Liver (tissue), 8 donors: ENCODE measurements at regions not wholly inside any gene's neighbourhood (a gene's known extent, or its start where the extent isn't known, plus 50 kb on each side); places are given as distances from the start of the nearest gene placed in this dataset.

ENCODE experiments used
- DNase-seq: peaks from one replicate; pipeline ENCODE4 v3.0.0-alpha.2; 2017; ENCODE audit warnings: low spot score
- H3K27ac ChIP-seq, 2 donors: one replicate each; pipeline ENCODE4 v1.7.0; 2013; ENCODE audit warnings: inconsistent platforms in 2 of 2, low read length in 2 of 2, control low read depth in 1 of 2, low read depth in 1 of 2, mild to moderate bottlenecking in 1 of 2
- H3K27me3 ChIP-seq, 4 donors: one replicate each; pipeline versions ENCODE4 v1.6.1 to v1.7.0; 2013; ENCODE audit warnings: low read length in 3 of 4, inconsistent platforms in 1 of 4, mild to moderate bottlenecking in 1 of 4, moderate library complexity in 1 of 4; ENCODE audit not compliant: control insufficient read depth in 4 of 4, insufficient read depth in 4 of 4
- H3K36me3 ChIP-seq, 4 donors: one replicate each; pipeline versions ENCODE4 v1.6.1 to v1.7.0; 2013; ENCODE audit warnings: low read length in 3 of 4, mild to moderate bottlenecking in 3 of 4, low read depth in 1 of 4, moderate library complexity in 1 of 4; ENCODE audit not compliant: control insufficient read depth in 4 of 4, insufficient read depth in 3 of 4
- H3K4me1 ChIP-seq, 4 donors: one replicate each; pipeline versions ENCODE4 v1.6.1 to v1.7.0; 2013; ENCODE audit warnings: low read length in 3 of 4, mild to moderate bottlenecking in 3 of 4, moderate library complexity in 1 of 4; ENCODE audit not compliant: control insufficient read depth in 4 of 4, insufficient read depth in 4 of 4
- H3K4me3 ChIP-seq, 3 donors: one replicate each; pipeline versions ENCODE4 v1.6.1 to v1.7.0; 2013; ENCODE audit warnings: low read length in 3 of 3, control low read depth in 1 of 3, low read depth in 1 of 3, mild to moderate bottlenecking in 1 of 3
- H3K9ac ChIP-seq, 2 donors: one replicate each; pipeline ENCODE4 v1.7.0; 2013; ENCODE audit warnings: low read length in 2 of 2, mild to moderate bottlenecking in 2 of 2, moderate library complexity in 2 of 2, control low read depth in 1 of 2, low read depth in 1 of 2
- H3K9me3 ChIP-seq, 4 donors: one replicate each; pipeline versions ENCODE4 v1.6.1 to v1.7.0; 2013; ENCODE audit warnings: low read length in 3 of 4; ENCODE audit not compliant: control insufficient read depth in 4 of 4
- ATF3 ChIP-seq: IDR thresholded peaks from 2 replicates; pipeline ENCODE4 v1.6.1; 2016; ENCODE audit warnings: antibody characterized with exemption
- EGR1 ChIP-seq, 2 donors: IDR thresholded peaks; 2 replicates each; pipeline ENCODE4 v1.6.1; 2016 to 2018; ENCODE audit warnings: antibody characterized with exemption in 2 of 2, low read depth in 2 of 2
- FOXA1 ChIP-seq: IDR thresholded peaks from 2 replicates; pipeline ENCODE4 v1.6.1; 2016; ENCODE audit warnings: antibody characterized with exemption
- FOXA2 ChIP-seq: IDR thresholded peaks from 2 replicates; pipeline ENCODE4 v1.6.1; 2016; ENCODE audit warnings: antibody characterized with exemption
- GABPA ChIP-seq, 2 donors: IDR thresholded peaks in 1 of 2; conservative IDR thresholded peaks in 1 of 2; 2 replicates each; pipeline ENCODE4 v1.6.1; 2016; ENCODE audit warnings: antibody characterized with exemption in 2 of 2, mild to moderate bottlenecking in 1 of 2, moderate library complexity in 1 of 2
- HNF4A ChIP-seq, 2 donors: conservative IDR thresholded peaks; 2 replicates each; pipeline ENCODE4 v1.6.1; 2016; ENCODE audit warnings: antibody characterized with exemption in 2 of 2, mild to moderate bottlenecking in 2 of 2
- HNF4G ChIP-seq: IDR thresholded peaks from 2 replicates; pipeline ENCODE4 v1.6.1; 2016; ENCODE audit warnings: antibody characterized with exemption
- JUND ChIP-seq, 2 donors: IDR thresholded peaks; 2 replicates each; pipeline ENCODE4 v1.6.1; 2016; ENCODE audit warnings: antibody characterized with exemption in 2 of 2
- MAX ChIP-seq: IDR thresholded peaks from 2 replicates; pipeline ENCODE4 v1.6.1; 2016; ENCODE audit warnings: antibody characterized with exemption
- NR2F2 ChIP-seq: IDR thresholded peaks from 2 replicates; pipeline ENCODE4 v1.6.1; 2016; ENCODE audit warnings: antibody characterized with exemption
- RAD21 ChIP-seq, 2 donors: IDR thresholded peaks; 2 replicates each; pipeline ENCODE4 v1.6.1; 2016; ENCODE audit warnings: antibody characterized with exemption in 2 of 2, mild to moderate bottlenecking in 2 of 2
- RXRA ChIP-seq, 2 donors: IDR thresholded peaks; 2 replicates each; pipeline ENCODE4 v1.6.1; 2017 to 2018; ENCODE audit warnings: antibody characterized with exemption in 2 of 2, mild to moderate bottlenecking in 1 of 2
- SP1 ChIP-seq: IDR thresholded peaks from 2 replicates; pipeline ENCODE4 v1.6.1; 2018; ENCODE audit warnings: antibody characterized with exemption, mild to moderate bottlenecking
- TAF1 ChIP-seq: conservative IDR thresholded peaks from 2 replicates; pipeline ENCODE4 v1.6.1; 2016; ENCODE audit warnings: antibody characterized with exemption, mild to moderate bottlenecking
- YY1 ChIP-seq: IDR thresholded peaks from 2 replicates; pipeline ENCODE4 v1.6.1; 2016; ENCODE audit warnings: antibody characterized with exemption, mild to moderate bottlenecking
- ZBTB33 ChIP-seq: IDR thresholded peaks from 2 replicates; pipeline ENCODE4 v1.6.1; 2016; ENCODE audit warnings: antibody characterized with exemption
- WGBS: extraction: QIAGEN DNeasy Blood & Tissue Kit; methylation state at CpG from one replicate; pipeline ENCODE4 v1.1.7; 2013; 5-methylcytosine and 5-hydroxymethylcytosine counted together
- TF ChIP-seq, protein P1 (sequence below): IDR thresholded peaks from 2 replicates; pipeline ENCODE4 v1.6.1; 2016; ENCODE audit warnings: antibody characterized with exemption, mild to moderate bottlenecking
- TF ChIP-seq, protein P2 (sequence below): fragments of 150-350 bp; IDR thresholded peaks from 2 replicates; pipeline ENCODE4 v1.5.1; 2017; ENCODE audit warnings: improper control_type of control experiment, low read depth, low read length; ENCODE audit not compliant: missing input control
- donor health status: healthy.
- donor health status: healthy.
- donor health status: healthy.
- donor health status: healthy.
- donor health status: healthy.

DNA sequence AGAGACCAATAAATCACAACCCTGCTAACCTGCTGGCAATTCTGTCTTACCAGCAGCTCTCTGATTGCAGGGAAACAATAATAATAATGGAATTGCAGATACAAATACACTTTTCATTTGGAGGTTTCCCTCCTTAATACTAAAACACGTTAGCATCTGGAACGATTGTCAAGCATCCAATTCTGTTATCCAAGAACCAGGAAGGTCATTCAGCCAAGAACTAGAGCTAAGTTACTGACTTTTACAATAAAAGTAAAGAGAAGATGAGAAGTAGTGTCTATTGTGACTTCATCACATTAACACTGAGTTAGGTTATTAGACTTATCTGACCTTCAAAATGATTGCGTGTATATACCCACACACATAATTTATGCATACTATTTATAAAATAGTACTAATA lies 335.6 kb downstream of the BRINP1 start:
- Histone ChIP-seq H3K36me3 (no peaks in the 10 kb centered on the region), H3K9me3 (peaks cover 0 to 4% (median 1%) of the 10 kb centered on the region in 4 donors), H3K4me3 (no peak overlapping the region), H3K27me3 (no peaks in the 10 kb centered on the region), H3K4me1 (no peaks in the 10 kb centered on the region), H3K9ac (no peak overlapping the region), H3K27ac (no peak overlapping the region)
- WGBS: 83% methylated on average over 3 of the region's 3 CpGs
- TF ChIP-seq YY1 (no peak), GABPA (IDR thresholded peaks at IDR 0.05 in 1 of 2, conservative IDR thresholded peaks at IDR 0.05 in 1 of 2) (no peak), NR2F2 (no peak), ZBTB33 (no peak), RXRA (IDR thresholded peaks at IDR 0.05) (no peak), JUND (IDR thresholded peaks at IDR 0.05) (no peak), RAD21 (IDR thresholded peaks at IDR 0.05) (no peak)
- DNase-seq: no peak

- H3K9me3 ChIP-seq: peaks cover 0 to 2% (median 0%) of the 10 kb centered on the region in 4 donors
- no peak for DNase-seq
- H3K4me1 ChIP-seq: no peaks in the 10 kb centered on the region
- TF ChIP-seq MAX (no peak), TAF1 (no peak), ATF3 (no peak), FOXA1 (no peak), GABPA (IDR thresholded peaks at IDR 0.05 in 1 of 2, conservative IDR thresholded peaks at IDR 0.05 in 1 of 2) (no peak), EGR1 (IDR thresholded peaks at IDR 0.05; ENCODE audit: low read depth in 2 of 2) (no peak)
- TF ChIP-seq, protein P1, sequence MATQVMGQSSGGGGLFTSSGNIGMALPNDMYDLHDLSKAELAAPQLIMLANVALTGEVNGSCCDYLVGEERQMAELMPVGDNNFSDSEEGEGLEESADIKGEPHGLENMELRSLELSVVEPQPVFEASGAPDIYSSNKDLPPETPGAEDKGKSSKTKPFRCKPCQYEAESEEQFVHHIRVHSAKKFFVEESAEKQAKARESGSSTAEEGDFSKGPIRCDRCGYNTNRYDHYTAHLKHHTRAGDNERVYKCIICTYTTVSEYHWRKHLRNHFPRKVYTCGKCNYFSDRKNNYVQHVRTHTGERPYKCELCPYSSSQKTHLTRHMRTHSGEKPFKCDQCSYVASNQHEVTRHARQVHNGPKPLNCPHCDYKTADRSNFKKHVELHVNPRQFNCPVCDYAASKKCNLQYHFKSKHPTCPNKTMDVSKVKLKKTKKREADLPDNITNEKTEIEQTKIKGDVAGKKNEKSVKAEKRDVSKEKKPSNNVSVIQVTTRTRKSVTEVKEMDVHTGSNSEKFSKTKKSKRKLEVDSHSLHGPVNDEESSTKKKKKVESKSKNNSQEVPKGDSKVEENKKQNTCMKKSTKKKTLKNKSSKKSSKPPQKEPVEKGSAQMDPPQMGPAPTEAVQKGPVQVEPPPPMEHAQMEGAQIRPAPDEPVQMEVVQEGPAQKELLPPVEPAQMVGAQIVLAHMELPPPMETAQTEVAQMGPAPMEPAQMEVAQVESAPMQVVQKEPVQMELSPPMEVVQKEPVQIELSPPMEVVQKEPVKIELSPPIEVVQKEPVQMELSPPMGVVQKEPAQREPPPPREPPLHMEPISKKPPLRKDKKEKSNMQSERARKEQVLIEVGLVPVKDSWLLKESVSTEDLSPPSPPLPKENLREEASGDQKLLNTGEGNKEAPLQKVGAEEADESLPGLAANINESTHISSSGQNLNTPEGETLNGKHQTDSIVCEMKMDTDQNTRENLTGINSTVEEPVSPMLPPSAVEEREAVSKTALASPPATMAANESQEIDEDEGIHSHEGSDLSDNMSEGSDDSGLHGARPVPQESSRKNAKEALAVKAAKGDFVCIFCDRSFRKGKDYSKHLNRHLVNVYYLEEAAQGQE: no peak
- H3K36me3 ChIP-seq: no peaks in the 10 kb centered on the region
- no peak overlapping the region for H3K4me3 ChIP-seq
- H3K27ac ChIP-seq: no peak overlapping the region
- no peaks in the 10 kb centered on the region for H3K27me3 ChIP-seq
- WGBS: 65% methylated on average over 2 of the region's 2 CpGs
- no peak overlapping the region for H3K9ac ChIP-seq
Measured at GRCh38 chr9:119036969-119037368, 332.3 kb downstream of the BRINP1 start.

DNA sequence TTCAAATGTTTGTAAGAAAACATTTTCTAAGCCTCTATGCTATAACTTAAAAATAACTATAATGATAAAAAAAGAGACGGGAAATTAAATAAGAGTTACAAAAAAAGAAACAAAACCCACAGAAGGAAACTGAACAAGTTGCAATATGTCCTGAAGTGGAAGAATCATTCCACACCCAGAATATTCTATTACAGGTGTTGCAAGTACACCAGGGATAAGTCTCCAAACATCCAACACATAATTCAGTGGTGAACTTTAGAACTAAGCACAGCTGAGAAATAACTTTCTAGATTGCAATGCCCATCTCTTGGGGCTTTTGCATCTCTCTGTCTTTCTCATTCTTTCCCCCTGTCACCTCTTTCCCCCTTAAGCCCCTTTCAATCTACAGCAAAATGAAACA lies 325.2 kb downstream of the BRINP1 start:
- no peaks in the 10 kb centered on the region for H3K36me3 ChIP-seq
- H3K9me3 ChIP-seq: no peaks in the 10 kb centered on the region
- no peak overlapping the region for H3K9ac ChIP-seq
- no peak overlapping the region for H3K27ac ChIP-seq
- H3K27me3 ChIP-seq: no peaks in the 10 kb centered on the region
- H3K4me1 ChIP-seq: no peaks in the 10 kb centered on the region
- no peak for DNase-seq
- H3K4me3 ChIP-seq: no peak overlapping the region
- WGBS: 81% methylated on average over 1 of the region's 1 CpG
- TF ChIP-seq SP1 (no peak), JUND (IDR thresholded peaks at IDR 0.05) (no peak), ATF3 (no peak), FOXA2 (no peak), GABPA (IDR thresholded peaks at IDR 0.05 in 1 of 2, conservative IDR thresholded peaks at IDR 0.05 in 1 of 2) (no peak), YY1 (no peak), RXRA (IDR thresholded peaks at IDR 0.05) (no peak), FOXA1 (no peak), HNF4G (no peak), NR2F2 (no peak), HNF4A (conservative IDR thresholded peaks at IDR 0.05) (no peak)
- TF ChIP-seq, protein P2, sequence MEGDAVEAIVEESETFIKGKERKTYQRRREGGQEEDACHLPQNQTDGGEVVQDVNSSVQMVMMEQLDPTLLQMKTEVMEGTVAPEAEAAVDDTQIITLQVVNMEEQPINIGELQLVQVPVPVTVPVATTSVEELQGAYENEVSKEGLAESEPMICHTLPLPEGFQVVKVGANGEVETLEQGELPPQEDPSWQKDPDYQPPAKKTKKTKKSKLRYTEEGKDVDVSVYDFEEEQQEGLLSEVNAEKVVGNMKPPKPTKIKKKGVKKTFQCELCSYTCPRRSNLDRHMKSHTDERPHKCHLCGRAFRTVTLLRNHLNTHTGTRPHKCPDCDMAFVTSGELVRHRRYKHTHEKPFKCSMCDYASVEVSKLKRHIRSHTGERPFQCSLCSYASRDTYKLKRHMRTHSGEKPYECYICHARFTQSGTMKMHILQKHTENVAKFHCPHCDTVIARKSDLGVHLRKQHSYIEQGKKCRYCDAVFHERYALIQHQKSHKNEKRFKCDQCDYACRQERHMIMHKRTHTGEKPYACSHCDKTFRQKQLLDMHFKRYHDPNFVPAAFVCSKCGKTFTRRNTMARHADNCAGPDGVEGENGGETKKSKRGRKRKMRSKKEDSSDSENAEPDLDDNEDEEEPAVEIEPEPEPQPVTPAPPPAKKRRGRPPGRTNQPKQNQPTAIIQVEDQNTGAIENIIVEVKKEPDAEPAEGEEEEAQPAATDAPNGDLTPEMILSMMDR: no peak
